Naive thymus-derived CD4-positive, alpha-beta T cell (primary cell): ENCODE measurements at regions not wholly inside any gene's neighbourhood (a gene's known extent, or its start where the extent isn't known, plus 50 kb on each side); places are given as distances from the start of the nearest gene placed in this dataset.

Source experiments
- ATAC-seq: fragments of 150-1000 bp; cut with Tn5 transposase; 2 replicates; pipeline ENCODE4 v1.10.0; 2021; ENCODE audit warnings: mild to moderate bottlenecking, moderate library complexity
- CTCF ChIA-PET: fragments of 350-600 bp; sonication (Branson Sonifier 250); formaldehyde crosslinking; loops from one replicate; lab custom pipeline; 2021; ENCODE audit warnings: antibody characterized with exemption; lab: Charles Lee
- POLR2A ChIA-PET: fragments of 350-600 bp; sonication (Branson Sonifier 250); formaldehyde crosslinking; loops from one replicate; lab custom pipeline; 2021; ENCODE audit warnings: antibody characterized with exemption, inconsistent platforms; lab: Charles Lee
- DNase-seq, 9 donors: peaks; one replicate each; pipeline versions ENCODE4 v3.0.0 to v3.0.0-alpha.2; 2020 to 2022; ENCODE audit warnings: mixed read lengths in 1 of 9
- H3K27ac ChIP-seq: one replicate; pipeline ENCODE4 v1.7.0; 2013; ENCODE audit warnings: mild to moderate bottlenecking, low read depth, low read length, moderate library complexity
- H3K27me3 ChIP-seq, 2 donors: one replicate each; pipeline ENCODE4 v1.7.0; 2013; ENCODE audit warnings: low read length in 2 of 2, mild to moderate bottlenecking in 2 of 2, moderate library complexity in 2 of 2; ENCODE audit not compliant: control insufficient read depth in 2 of 2, insufficient read depth in 2 of 2
- H3K36me3 ChIP-seq, 3 experiments: 1 replicate in 2 of 3; 2 replicates in 1 of 3; pipeline ENCODE4 v1.7.0; 2013; ENCODE audit warnings: low read length in 3 of 3, mild to moderate bottlenecking in 3 of 3, moderate library complexity in 1 of 3; ENCODE audit not compliant: insufficient read depth in 3 of 3, control insufficient read depth in 2 of 3
- H3K4me1 ChIP-seq, 2 donors: one replicate each; pipeline ENCODE4 v1.7.0; 2013; ENCODE audit warnings: low read length in 2 of 2, mild to moderate bottlenecking in 2 of 2, moderate library complexity in 1 of 2; ENCODE audit not compliant: control insufficient read depth in 2 of 2, insufficient read depth in 2 of 2
- H3K4me3 ChIP-seq: 2 replicates; pipeline ENCODE4 v1.7.0; 2013; ENCODE audit warnings: mild to moderate bottlenecking, low read length
- H3K9me3 ChIP-seq, 3 experiments: 1 replicate in 2 of 3; 2 replicates in 1 of 3; pipeline ENCODE4 v1.7.0; 2013; ENCODE audit warnings: low read length in 3 of 3; ENCODE audit not compliant: control insufficient read depth in 2 of 3
- H3K27ac Mint-ChIP-seq, 9 donors: one replicate each; pipeline ENCODE4 v1.8.0; 2020 to 2022; ENCODE audit warnings: mixed read lengths in 9 of 9, mild to moderate bottlenecking in 8 of 9, moderate library complexity in 5 of 9, inconsistent platforms in 2 of 9
- H3K27me3 Mint-ChIP-seq, 5 donors: one replicate each; pipeline ENCODE4 v1.8.0; 2021 to 2022; ENCODE audit warnings: mixed read lengths in 5 of 5, mild to moderate bottlenecking in 1 of 5
- H3K36me3 Mint-ChIP-seq, 5 donors: one replicate each; pipeline ENCODE4 v1.8.0; 2020 to 2022; ENCODE audit warnings: mixed read lengths in 5 of 5, mild to moderate bottlenecking in 3 of 5, inconsistent platforms in 1 of 5
- H3K4me1 Mint-ChIP-seq, 7 donors: one replicate each; pipeline ENCODE4 v1.8.0; 2020 to 2022; ENCODE audit warnings: mixed read lengths in 7 of 7, mild to moderate bottlenecking in 3 of 7, inconsistent platforms in 1 of 7
- H3K4me3 Mint-ChIP-seq, 10 donors: one replicate each; pipeline ENCODE4 v1.8.0; 2020 to 2022; ENCODE audit warnings: mild to moderate bottlenecking in 10 of 10, mixed read lengths in 10 of 10, moderate library complexity in 6 of 10, inconsistent platforms in 2 of 10
- H3K9me3 Mint-ChIP-seq, 11 donors: one replicate each; pipeline ENCODE4 v1.8.0; 2020 to 2022; ENCODE audit warnings: mixed read lengths in 11 of 11, mild to moderate bottlenecking in 4 of 11, inconsistent platforms in 1 of 11, moderate library complexity in 1 of 11
- intact Hi-C, 2 donors: fragments of 100-400 bp; cut with micrococcal nuclease; formaldehyde crosslinking; loops; one replicate each; pipeline ENCODE4 v1.15.1; 2023

GRCh38 chr6:169370666-169371343 lies 117.2 kb upstream of the THBS2 start:
- DNase-seq, result no peak
- Mint-ChIP-seq H3K36me3 (no peaks in the 10 kb centered on the region), H3K4me1 (no peaks in the 10 kb centered on the region), H3K27me3 (peaks cover 0 to 4% (median under 1%) of the 10 kb centered on the region in 5 donors), H3K9me3 (peaks cover 0 to 15% (median 2%) of the 10 kb centered on the region in 11 donors), H3K27ac (no peak overlapping the region), H3K4me3 (no peak overlapping the region)
- Histone ChIP-seq H3K9me3 (no peaks in the 10 kb centered on the region), H3K4me1 (no peaks in the 10 kb centered on the region), H3K36me3 (no peaks in the 10 kb centered on the region), H3K4me3 (no peak overlapping the region), H3K27ac (no peak overlapping the region), H3K27me3 (no peaks in the 10 kb centered on the region)
- no peak for ATAC-seq
- CTCF ChIA-PET, result no interaction called here
- POLR2A ChIA-PET, result no interaction called here
- intact Hi-C loops, result no loop called here

GRCh38 chr6:169370054-169370453 lies 116.4 kb upstream of the THBS2 start:
- intact Hi-C loops, result no loop called here
- H3K4me3 Mint-ChIP-seq, result no peak overlapping the region
- ATAC-seq, result no peak

GRCh38 chr6:169368200-169368599 lies 114.6 kb upstream of the THBS2 start:
- no peaks in the 10 kb centered on the region for H3K36me3 Mint-ChIP-seq
- CTCF ChIA-PET, result no interaction called here

More at GRCh38 chr6:169370054-169370453, 116.4 kb upstream of the THBS2 start:
- Histone ChIP-seq H3K27ac (no peak overlapping the region), H3K4me3 (no peak overlapping the region), H3K4me1 (no peaks in the 10 kb centered on the region), H3K36me3 (no peaks in the 10 kb centered on the region), H3K9me3 (no peaks in the 10 kb centered on the region), H3K27me3 (no peaks in the 10 kb centered on the region)
- Mint-ChIP-seq H3K27ac (no peak overlapping the region), H3K27me3 (peaks cover 0 to 4% (median 0%) of the 10 kb centered on the region in 5 donors), H3K36me3 (no peaks in the 10 kb centered on the region), H3K4me1 (no peaks in the 10 kb centered on the region), H3K9me3 (peaks cover 0 to 8% (median 2%) of the 10 kb centered on the region in 11 donors)
- POLR2A ChIA-PET, result no interaction called here
- no peak for DNase-seq
- CTCF ChIA-PET, result no interaction called here

GRCh38 chr6:169367507-169367906 lies 113.9 kb upstream of the THBS2 start:
- Mint-ChIP-seq H3K4me1 (no peaks in the 10 kb centered on the region), H3K27ac (no peak overlapping the region), H3K27me3 (peaks cover 0 to 3% (median 0%) of the 10 kb centered on the region in 5 donors), H3K9me3 (peaks cover 0 to 7% (median 0%) of the 10 kb centered on the region in 11 donors), H3K36me3 (no peaks in the 10 kb centered on the region), H3K4me3 (no peak overlapping the region)
- ChIA-PET CTCF (no interaction called here), POLR2A (no interaction called here)
- no peaks in the 10 kb centered on the region for H3K4me1 ChIP-seq
- no peaks in the 10 kb centered on the region for H3K27me3 ChIP-seq
- no peak for ATAC-seq
- intact Hi-C loops, result no loop called here
- no peaks in the 10 kb centered on the region for H3K9me3 ChIP-seq
- H3K4me3 ChIP-seq, result no peak overlapping the region
- no peak overlapping the region for H3K27ac ChIP-seq
- DNase-seq, result no peak
- no peaks in the 10 kb centered on the region for H3K36me3 ChIP-seq

More at GRCh38 chr6:169368200-169368599, 114.6 kb upstream of the THBS2 start:
- no peaks in the 10 kb centered on the region for H3K4me1 ChIP-seq
- Mint-ChIP-seq H3K27me3 (no peaks in the 10 kb centered on the region), H3K4me1 (no peaks in the 10 kb centered on the region), H3K9me3 (peaks cover 0 to 7% (median 0%) of the 10 kb centered on the region in 11 donors), H3K4me3 (no peak overlapping the region), H3K27ac (peak overlapping the region in 1 of 9 donors; percentile 44)
- no peaks in the 10 kb centered on the region for H3K9me3 ChIP-seq
- intact Hi-C loops, result no loop called here
- no peak overlapping the region for H3K4me3 ChIP-seq
- no peaks in the 10 kb centered on the region for H3K27me3 ChIP-seq
- POLR2A ChIA-PET, result no interaction called here
- ATAC-seq (no peak), DNase-seq (no peak)
- no peak overlapping the region for H3K27ac ChIP-seq
- H3K36me3 ChIP-seq, result no peaks in the 10 kb centered on the region

- CTCF ChIA-PET, result no interaction called here
Measured at GRCh38 chr6:169366258-169366901, 112.7 kb upstream of the THBS2 start.

GRCh38 chr6:169365567-169366257 lies 112.1 kb upstream of the THBS2 start:
- ChIA-PET POLR2A (no interaction called here), CTCF (no interaction called here)
- Histone ChIP-seq H3K9me3 (no peaks in the 10 kb centered on the region), H3K27me3 (no peaks in the 10 kb centered on the region), H3K4me3 (no peak overlapping the region), H3K4me1 (no peaks in the 10 kb centered on the region), H3K36me3 (no peaks in the 10 kb centered on the region), H3K27ac (no peak overlapping the region)
- H3K9me3 Mint-ChIP-seq, result peaks cover 0 to 7% (median 0%) of the 10 kb centered on the region in 11 donors
- H3K36me3 Mint-ChIP-seq, result no peaks in the 10 kb centered on the region
- peak overlapping the region in 1 of 9 donors; percentile 55 for H3K27ac Mint-ChIP-seq
- no peaks in the 10 kb centered on the region for H3K4me1 Mint-ChIP-seq
- intact Hi-C loops, result no loop called here
- ATAC-seq (no peak), DNase-seq (no peak)
- H3K27me3 Mint-ChIP-seq, result peaks cover 0 to 3% (median 0%) of the 10 kb centered on the region in 5 donors
- no peak overlapping the region for H3K4me3 Mint-ChIP-seq

More at GRCh38 chr6:169366258-169366901, 112.7 kb upstream of the THBS2 start:
- H3K36me3 Mint-ChIP-seq, result no peaks in the 10 kb centered on the region
- no peak overlapping the region for H3K4me3 ChIP-seq
- ATAC-seq (no peak), DNase-seq (no peak)
- POLR2A ChIA-PET, result no interaction called here
- H3K27ac ChIP-seq, result no peak overlapping the region
- intact Hi-C loops, result no loop called here
- H3K9me3 ChIP-seq, result no peaks in the 10 kb centered on the region
- H3K27me3 Mint-ChIP-seq, result peaks cover 0 to 3% (median 0%) of the 10 kb centered on the region in 5 donors
- H3K27ac Mint-ChIP-seq, result no peak overlapping the region
- H3K4me1 Mint-ChIP-seq, result no peaks in the 10 kb centered on the region
- no peaks in the 10 kb centered on the region for H3K27me3 ChIP-seq
- no peaks in the 10 kb centered on the region for H3K36me3 ChIP-seq
- peaks cover 0 to 7% (median 0%) of the 10 kb centered on the region in 11 donors for H3K9me3 Mint-ChIP-seq
- H3K4me3 Mint-ChIP-seq, result no peak overlapping the region
- H3K4me1 ChIP-seq, result no peaks in the 10 kb centered on the region
